ENCODE measurements at regions not wholly inside any gene's neighbourhood (a gene's known extent, or its start where the extent isn't known, plus 50 kb on each side); places are given as distances from the start of the nearest gene placed in this dataset.

DNA sequence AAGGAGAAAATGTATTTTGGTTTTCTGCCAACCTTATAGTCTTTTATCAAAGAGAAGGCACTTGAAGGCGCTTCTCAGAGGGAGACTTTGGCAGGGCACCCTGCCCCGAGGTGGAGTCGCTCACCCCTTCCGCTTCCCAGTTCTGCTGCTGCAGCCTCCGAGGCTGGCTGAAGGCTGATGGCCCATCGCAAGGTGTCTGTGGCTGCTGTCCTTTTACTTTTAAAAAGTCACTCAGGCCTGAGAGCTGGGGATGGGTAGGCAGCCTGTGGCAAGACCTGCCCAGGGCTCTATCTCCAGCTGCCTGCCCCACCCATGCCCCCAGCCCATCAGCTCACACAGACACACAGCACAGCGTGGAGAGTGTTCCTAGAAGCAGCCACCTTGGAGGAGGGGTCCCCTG lies 206.6 kb upstream of the CST7 start:
- FAIRE-seq (no peak), DNase-seq (ENCODE audit: low read depth, low spot score) (no peak)
- H3K9me3 ChIP-seq (replicated peaks; ENCODE audit: control insufficient read depth, insufficient read depth, low read length): no peaks in the 10 kb centered on the region
- H3K79me2 ChIP-seq (ENCODE audit: control insufficient read depth, insufficient read depth, low read length): no peaks in the 10 kb centered on the region
- ChIA-PET POLR2A (no interaction called here), CTCF (no interaction called here)
- no peaks in the 10 kb centered on the region for H3K4me1 ChIP-seq (ENCODE audit: control insufficient read depth, extremely low read depth, insufficient read depth, low read length)
- no peak overlapping the region for H3K4me2 ChIP-seq (ENCODE audit: insufficient read depth, low read length)
- no TSS peak for BruUV-seq (replicated peaks)
- TF ChIP-seq JUN (IDR thresholded peaks at IDR 0.05; ENCODE audit: borderline replicate concordance, insufficient read depth, insufficient read length, low read depth) (no peak), EZH2 (IDR thresholded peaks at IDR 0.05; ENCODE audit: borderline replicate concordance, low read depth, low read length, severe bottlenecking) (no peak), POLR2AphosphoS5 (IDR thresholded peaks at IDR 0.05; ENCODE audit: insufficient read depth, low read depth, low read length) (no peak), FOS (IDR thresholded peaks at IDR 0.05; ENCODE audit: borderline replicate concordance, insufficient read depth, low read length) (no peak), POLR2A (IDR thresholded peaks at IDR 0.05; ENCODE audit: low read depth, low read length) (no peak), MYC (IDR thresholded peaks at IDR 0.05; ENCODE audit: low read depth, low read length) (no peak), GATA2 (IDR thresholded peaks at IDR 0.05; ENCODE audit: insufficient read depth, insufficient read length, low read depth, low read length) (no peak)
- TF ChIP-seq, protein P1, sequence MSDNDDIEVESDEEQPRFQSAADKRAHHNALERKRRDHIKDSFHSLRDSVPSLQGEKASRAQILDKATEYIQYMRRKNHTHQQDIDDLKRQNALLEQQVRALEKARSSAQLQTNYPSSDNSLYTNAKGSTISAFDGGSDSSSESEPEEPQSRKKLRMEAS (IDR thresholded peaks at IDR 0.05; ENCODE audit: insufficient read depth, insufficient read length): no peak
- TF ChIP-seq, protein P2, sequence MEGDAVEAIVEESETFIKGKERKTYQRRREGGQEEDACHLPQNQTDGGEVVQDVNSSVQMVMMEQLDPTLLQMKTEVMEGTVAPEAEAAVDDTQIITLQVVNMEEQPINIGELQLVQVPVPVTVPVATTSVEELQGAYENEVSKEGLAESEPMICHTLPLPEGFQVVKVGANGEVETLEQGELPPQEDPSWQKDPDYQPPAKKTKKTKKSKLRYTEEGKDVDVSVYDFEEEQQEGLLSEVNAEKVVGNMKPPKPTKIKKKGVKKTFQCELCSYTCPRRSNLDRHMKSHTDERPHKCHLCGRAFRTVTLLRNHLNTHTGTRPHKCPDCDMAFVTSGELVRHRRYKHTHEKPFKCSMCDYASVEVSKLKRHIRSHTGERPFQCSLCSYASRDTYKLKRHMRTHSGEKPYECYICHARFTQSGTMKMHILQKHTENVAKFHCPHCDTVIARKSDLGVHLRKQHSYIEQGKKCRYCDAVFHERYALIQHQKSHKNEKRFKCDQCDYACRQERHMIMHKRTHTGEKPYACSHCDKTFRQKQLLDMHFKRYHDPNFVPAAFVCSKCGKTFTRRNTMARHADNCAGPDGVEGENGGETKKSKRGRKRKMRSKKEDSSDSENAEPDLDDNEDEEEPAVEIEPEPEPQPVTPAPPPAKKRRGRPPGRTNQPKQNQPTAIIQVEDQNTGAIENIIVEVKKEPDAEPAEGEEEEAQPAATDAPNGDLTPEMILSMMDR (IDR thresholded peaks at IDR 0.05; ENCODE audit: extremely low read depth in 1 of 2, insufficient read depth in 1 of 2, low read depth in 1 of 2, low read length in 2 of 2): no peak
- no peaks in the 10 kb centered on the region for H4K20me1 ChIP-seq (replicated peaks; ENCODE audit: control insufficient read depth, extremely low read depth, insufficient read depth, low read length)
- H3K27ac ChIP-seq (ENCODE audit: insufficient read depth, low read depth, low read length): no peak overlapping the region
- no peaks in the 10 kb centered on the region for H3K36me3 ChIP-seq (ENCODE audit: control insufficient read depth in 2 of 2, extremely low read depth in 1 of 2, insufficient read depth in 2 of 2, low read length in 2 of 2)
- dilution Hi-C loops (cut with MboI; ENCODE audit: extremely low pct_ligation_motif_present, low sequenced_read_pairs) (no loop called here), intact Hi-C loops (cut with micrococcal nuclease) (no loop called here)
- H2AFZ ChIP-seq (ENCODE audit: low read depth, low read length): no peak overlapping the region
- H3K9ac ChIP-seq (replicated peaks; ENCODE audit: extremely low read depth, insufficient read depth, low read length): no peak overlapping the region
- no peaks in the 10 kb centered on the region for H3K27me3 ChIP-seq (ENCODE audit: control insufficient read depth in 2 of 2, insufficient read depth in 2 of 2, low read length in 2 of 2)
- H3K9me1 ChIP-seq (replicated peaks; ENCODE audit: control insufficient read depth, extremely low read depth, insufficient read depth, low read length): no peaks in the 10 kb centered on the region
- no peak overlapping the region for H3K4me3 ChIP-seq (replicated peaks in 1 of 3; ENCODE audit: insufficient read depth in 1 of 3, low read depth in 1 of 3, low read length in 3 of 3)

All from endothelial cell of umbilical vein (primary cell).